ENCODE measurements at regions not wholly inside any gene's neighbourhood (a gene's known extent, or its start where the extent isn't known, plus 50 kb on each side); places are given as distances from the start of the nearest gene placed in this dataset.

DNA sequence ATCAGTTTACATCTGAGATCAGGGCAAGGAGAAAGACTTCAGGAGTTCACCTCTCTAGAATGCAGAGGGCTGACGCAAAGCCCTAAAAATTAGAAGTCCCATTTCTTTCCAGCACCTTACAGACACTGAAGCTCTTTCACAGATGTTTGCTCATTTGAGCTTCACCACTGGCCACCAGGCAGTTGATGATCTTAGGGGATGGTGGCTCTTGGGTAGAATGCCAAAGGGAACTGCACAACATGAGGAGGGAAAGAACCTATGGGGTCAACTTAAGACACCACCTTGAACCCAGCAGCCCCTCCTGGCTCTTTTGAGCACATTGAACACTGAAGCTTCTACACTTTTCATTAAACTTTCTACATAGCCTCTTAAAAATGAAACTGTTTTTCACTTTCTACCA lies 390.3 kb upstream of the CELF2 start:
- no peak for TF ChIP-seq POLR2A (IDR thresholded peaks at IDR 0.05)
- TF ChIP-seq, protein P1, sequence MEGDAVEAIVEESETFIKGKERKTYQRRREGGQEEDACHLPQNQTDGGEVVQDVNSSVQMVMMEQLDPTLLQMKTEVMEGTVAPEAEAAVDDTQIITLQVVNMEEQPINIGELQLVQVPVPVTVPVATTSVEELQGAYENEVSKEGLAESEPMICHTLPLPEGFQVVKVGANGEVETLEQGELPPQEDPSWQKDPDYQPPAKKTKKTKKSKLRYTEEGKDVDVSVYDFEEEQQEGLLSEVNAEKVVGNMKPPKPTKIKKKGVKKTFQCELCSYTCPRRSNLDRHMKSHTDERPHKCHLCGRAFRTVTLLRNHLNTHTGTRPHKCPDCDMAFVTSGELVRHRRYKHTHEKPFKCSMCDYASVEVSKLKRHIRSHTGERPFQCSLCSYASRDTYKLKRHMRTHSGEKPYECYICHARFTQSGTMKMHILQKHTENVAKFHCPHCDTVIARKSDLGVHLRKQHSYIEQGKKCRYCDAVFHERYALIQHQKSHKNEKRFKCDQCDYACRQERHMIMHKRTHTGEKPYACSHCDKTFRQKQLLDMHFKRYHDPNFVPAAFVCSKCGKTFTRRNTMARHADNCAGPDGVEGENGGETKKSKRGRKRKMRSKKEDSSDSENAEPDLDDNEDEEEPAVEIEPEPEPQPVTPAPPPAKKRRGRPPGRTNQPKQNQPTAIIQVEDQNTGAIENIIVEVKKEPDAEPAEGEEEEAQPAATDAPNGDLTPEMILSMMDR (IDR thresholded peaks at IDR 0.05), result no peak
